Right lobe of liver (tissue), 4 donors: ENCODE measurements at regions not wholly inside any gene's neighbourhood (a gene's known extent, or its start where the extent isn't known, plus 50 kb on each side); places are given as distances from the start of the nearest gene placed in this dataset.

Experiments used
- POLR2A ChIP-seq: fragments of 450-650 bp; IDR thresholded peaks from one replicate; pipeline ENCODE4 v1.6.1; 2017; ENCODE audit warnings: antibody characterized with exemption, mild to moderate bottlenecking
- TF ChIP-seq, protein P1 (sequence below), 4 donors: fragments of 200-600 bp in 3 of 4; fragments of 450-650 bp in 1 of 4; IDR thresholded peaks; one replicate each; pipeline versions ENCODE4 v1.5.1 to v1.8.0; 2016 to 2022; ENCODE audit warnings: antibody characterized with exemption in 4 of 4, mild to moderate bottlenecking in 2 of 4
- donor health status: DM: no; HTN: no; CAD: no.
- donor health status: DM: no; HTN: no; CAD: no.
- donor health status: DM: no; HTN: yes; CAD: no.

GRCh38 chr6:76703786-76704185, 631.3 kb upstream of the IMPG1 start:
- TF ChIP-seq, protein P1, sequence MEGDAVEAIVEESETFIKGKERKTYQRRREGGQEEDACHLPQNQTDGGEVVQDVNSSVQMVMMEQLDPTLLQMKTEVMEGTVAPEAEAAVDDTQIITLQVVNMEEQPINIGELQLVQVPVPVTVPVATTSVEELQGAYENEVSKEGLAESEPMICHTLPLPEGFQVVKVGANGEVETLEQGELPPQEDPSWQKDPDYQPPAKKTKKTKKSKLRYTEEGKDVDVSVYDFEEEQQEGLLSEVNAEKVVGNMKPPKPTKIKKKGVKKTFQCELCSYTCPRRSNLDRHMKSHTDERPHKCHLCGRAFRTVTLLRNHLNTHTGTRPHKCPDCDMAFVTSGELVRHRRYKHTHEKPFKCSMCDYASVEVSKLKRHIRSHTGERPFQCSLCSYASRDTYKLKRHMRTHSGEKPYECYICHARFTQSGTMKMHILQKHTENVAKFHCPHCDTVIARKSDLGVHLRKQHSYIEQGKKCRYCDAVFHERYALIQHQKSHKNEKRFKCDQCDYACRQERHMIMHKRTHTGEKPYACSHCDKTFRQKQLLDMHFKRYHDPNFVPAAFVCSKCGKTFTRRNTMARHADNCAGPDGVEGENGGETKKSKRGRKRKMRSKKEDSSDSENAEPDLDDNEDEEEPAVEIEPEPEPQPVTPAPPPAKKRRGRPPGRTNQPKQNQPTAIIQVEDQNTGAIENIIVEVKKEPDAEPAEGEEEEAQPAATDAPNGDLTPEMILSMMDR (IDR thresholded peaks at IDR 0.05) = no peak
- TF ChIP-seq POLR2A = no peak
